Fibroblast of lung (primary cell): ENCODE measurements at regions not wholly inside any gene's neighbourhood (a gene's known extent, or its start where the extent isn't known, plus 50 kb on each side); places are given as distances from the start of the nearest gene placed in this dataset.
"Not testable (repeated sequence)": the region's sequence is repeated elsewhere in the genome, so short reads cannot be mapped to it uniquely, and the experiment has no call there.

Experiments
- CTCF ChIP-seq, 2 donors: IDR thresholded peaks in 1 of 2; conservative IDR thresholded peaks in 1 of 2; 1 replicate in 1 of 2; 2 replicates in 1 of 2; pipeline ENCODE4 v1.5.1; 2011 to 2012; ENCODE audit warnings: low read length in 2 of 2, control low read depth in 1 of 2, inconsistent platforms in 1 of 2, low read depth in 1 of 2, mild to moderate bottlenecking in 1 of 2
- EZH2 ChIP-seq: IDR thresholded peaks from 2 replicates; pipeline ENCODE4 v1.5.1; 2012; ENCODE audit warnings: low read length, control low read depth, mild to moderate bottlenecking; ENCODE audit errors: missing control alignments

GRCh38 chrX:90737555-90737954, 697.1 kb upstream of the PABPC5 start:
- not testable (repeated sequence) for TF ChIP-seq CTCF (conservative IDR thresholded peaks at IDR 0.05 in 1 of 2, IDR thresholded peaks at IDR 0.05 in 1 of 2; ENCODE audit: low read depth in 1 of 2, low read length in 2 of 2); EZH2
